ENCODE measurements at regions not wholly inside any gene's neighbourhood (a gene's known extent, or its start where the extent isn't known, plus 50 kb on each side); places are given as distances from the start of the nearest gene placed in this dataset.
A peak's percentile ranks its signal among the peaks of the same experiment; 100 is the strongest.

- intact Hi-C loops (cut with DNase I), result no loop called here
- Histone ChIP-seq H3K27ac (no peak overlapping the region), H3K4me3 (no peak overlapping the region), H3K36me3 (no peaks in the 10 kb centered on the region), H3K4me1 (peaks cover 0 to 5% (median 0%) of the 10 kb centered on the region in 9 donors), H3K27me3 (no peaks in the 10 kb centered on the region), H3K9me3 (peaks cover 0 to 27% (median 9%) of the 10 kb centered on the region in 11 donors)
- DNase-seq, result no peak
- TF ChIP-seq, protein P1, sequence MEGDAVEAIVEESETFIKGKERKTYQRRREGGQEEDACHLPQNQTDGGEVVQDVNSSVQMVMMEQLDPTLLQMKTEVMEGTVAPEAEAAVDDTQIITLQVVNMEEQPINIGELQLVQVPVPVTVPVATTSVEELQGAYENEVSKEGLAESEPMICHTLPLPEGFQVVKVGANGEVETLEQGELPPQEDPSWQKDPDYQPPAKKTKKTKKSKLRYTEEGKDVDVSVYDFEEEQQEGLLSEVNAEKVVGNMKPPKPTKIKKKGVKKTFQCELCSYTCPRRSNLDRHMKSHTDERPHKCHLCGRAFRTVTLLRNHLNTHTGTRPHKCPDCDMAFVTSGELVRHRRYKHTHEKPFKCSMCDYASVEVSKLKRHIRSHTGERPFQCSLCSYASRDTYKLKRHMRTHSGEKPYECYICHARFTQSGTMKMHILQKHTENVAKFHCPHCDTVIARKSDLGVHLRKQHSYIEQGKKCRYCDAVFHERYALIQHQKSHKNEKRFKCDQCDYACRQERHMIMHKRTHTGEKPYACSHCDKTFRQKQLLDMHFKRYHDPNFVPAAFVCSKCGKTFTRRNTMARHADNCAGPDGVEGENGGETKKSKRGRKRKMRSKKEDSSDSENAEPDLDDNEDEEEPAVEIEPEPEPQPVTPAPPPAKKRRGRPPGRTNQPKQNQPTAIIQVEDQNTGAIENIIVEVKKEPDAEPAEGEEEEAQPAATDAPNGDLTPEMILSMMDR (IDR thresholded peaks at IDR 0.05), result no peak
- ATAC-seq, result peak in 1 of 8 donors; percentile 69
Measured at GRCh38 chr21:27061770-27062169, 94.9 kb upstream of the ADAMTS5 start.

- H3K4me1 ChIP-seq, result peaks cover 0 to 5% (median 0%) of the 10 kb centered on the region in 9 donors
- no peak overlapping the region for H3K27ac ChIP-seq
- peaks cover 0 to 30% (median 9%) of the 10 kb centered on the region in 11 donors for H3K9me3 ChIP-seq
- intact Hi-C loops (cut with DNase I), result no loop called here
- no peaks in the 10 kb centered on the region for H3K27me3 ChIP-seq
- no peak overlapping the region for H3K4me3 ChIP-seq
- WGBS, 2 donors, result 82 to 97% methylated on average over 2 of the region's 2 CpGs
- TF ChIP-seq, protein P1 (IDR thresholded peaks at IDR 0.05), result no peak
- no peak for DNase-seq
- no peaks in the 10 kb centered on the region for H3K36me3 ChIP-seq
- no peak for ATAC-seq
Measured at GRCh38 chr21:27060190-27060589, 93.3 kb upstream of the ADAMTS5 start.

DNA sequence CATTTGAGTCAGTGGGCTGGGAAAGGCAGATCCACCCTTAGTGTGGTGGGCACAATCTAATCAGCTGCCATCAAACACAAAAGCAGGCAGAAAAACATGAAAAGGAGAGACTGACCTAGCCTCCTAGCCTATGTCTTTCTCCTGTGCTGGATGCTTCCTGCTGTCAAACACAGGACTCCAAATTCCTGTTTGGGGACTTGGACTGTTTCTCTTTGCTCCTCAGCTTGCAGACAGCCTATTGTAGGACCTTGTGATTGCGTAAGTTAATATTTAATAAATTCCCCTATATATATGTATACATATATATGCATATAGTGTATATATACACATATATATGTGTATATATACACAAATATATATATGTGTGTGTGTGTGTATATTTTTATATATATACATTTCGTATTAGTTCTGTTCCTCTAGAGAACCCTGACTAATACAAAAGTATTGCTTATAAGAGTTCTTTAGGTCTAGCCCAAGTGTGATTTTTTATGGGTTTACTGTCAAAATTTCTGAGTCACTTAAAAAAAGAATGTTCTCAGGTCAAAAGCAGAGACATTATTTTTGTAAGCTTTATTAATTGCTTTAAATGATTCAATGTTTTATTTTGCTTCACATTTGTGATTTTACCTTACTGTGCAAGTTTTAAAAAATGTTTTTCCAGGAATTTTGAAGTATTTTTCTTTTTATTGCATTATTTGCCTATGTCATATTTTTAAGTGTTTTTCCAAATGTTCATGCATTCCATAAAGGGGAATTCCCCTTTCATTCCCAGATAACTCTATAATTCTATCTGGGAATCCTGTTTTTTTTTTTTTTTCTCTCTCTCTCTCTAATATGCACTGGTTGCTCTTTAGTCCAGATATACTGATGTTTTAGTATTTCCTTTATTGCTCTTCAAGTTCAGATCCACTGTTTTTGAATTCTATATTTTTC, 92.1 kb upstream of the ADAMTS5 start:
- peaks cover 0 to 31% (median 9%) of the 10 kb centered on the region in 11 donors for H3K9me3 ChIP-seq
- H3K27ac ChIP-seq, result no peak overlapping the region
- intact Hi-C loops (cut with DNase I), result no loop called here
- H3K27me3 ChIP-seq, result no peaks in the 10 kb centered on the region
- H3K4me3 ChIP-seq, result no peak overlapping the region
- ATAC-seq (no peak), DNase-seq (no peak)
- H3K4me1 ChIP-seq, result peaks cover 0 to 5% (median 0%) of the 10 kb centered on the region in 9 donors
- TF ChIP-seq, protein P1 (IDR thresholded peaks at IDR 0.05), result no peak
- WGBS, 2 donors, result 92 to 99% methylated on average over 2 of the region's 2 CpGs
- no peaks in the 10 kb centered on the region for H3K36me3 ChIP-seq

GRCh38 chr21:27057997-27058396, 91.1 kb upstream of the ADAMTS5 start:
- WGBS, 2 donors, result 85 to 98% methylated on average over 1 of the region's 1 CpG
- TF ChIP-seq, protein P1 (IDR thresholded peaks at IDR 0.05), result no peak
- intact Hi-C loops (cut with DNase I), result no loop called here
- H3K27ac ChIP-seq, result no peak overlapping the region
- no peak for ATAC-seq
- H3K4me3 ChIP-seq, result no peak overlapping the region
- H3K27me3 ChIP-seq, result no peaks in the 10 kb centered on the region
- DNase-seq, result no peak
- H3K9me3 ChIP-seq, result peaks cover 0 to 23% (median 2%) of the 10 kb centered on the region in 11 donors
- peaks cover 0 to 5% (median 0%) of the 10 kb centered on the region in 9 donors for H3K4me1 ChIP-seq
- H3K36me3 ChIP-seq, result no peaks in the 10 kb centered on the region

Data from heart right ventricle (tissue), 16 donors.